8988T (cell line): ENCODE measurements at regions not wholly inside any gene's neighbourhood (a gene's known extent, or its start where the extent isn't known, plus 50 kb on each side); places are given as distances from the start of the nearest gene placed in this dataset.
"Not testable (repeated sequence)": the region's sequence is repeated elsewhere in the genome, so short reads cannot be mapped to it uniquely, and the experiment has no call there.

Source experiments
- DNase-seq: peaks from one replicate; pipeline ENCODE4 v3.0.0; 2011

DNA sequence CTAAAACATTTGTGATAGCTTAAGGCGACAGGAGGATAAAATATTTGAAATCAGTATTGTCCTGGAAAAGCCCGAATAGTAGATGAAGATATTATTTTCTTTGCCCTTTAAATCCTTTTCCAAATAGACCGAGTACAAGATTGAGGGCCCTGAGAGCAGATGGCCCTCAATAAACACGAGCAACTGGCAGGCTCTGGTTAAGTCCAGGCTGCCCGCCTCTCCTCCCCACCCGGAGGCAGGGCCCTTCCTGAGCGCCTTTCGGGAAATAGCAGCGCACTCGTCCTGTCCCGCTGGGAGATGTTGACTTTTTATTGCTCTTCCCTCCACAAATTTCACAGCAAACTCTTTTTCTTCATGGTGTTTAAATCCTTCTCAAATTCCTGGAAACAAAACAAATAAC lies 50.8 kb upstream of the MAX start:
- no peak for DNase-seq

DNA sequence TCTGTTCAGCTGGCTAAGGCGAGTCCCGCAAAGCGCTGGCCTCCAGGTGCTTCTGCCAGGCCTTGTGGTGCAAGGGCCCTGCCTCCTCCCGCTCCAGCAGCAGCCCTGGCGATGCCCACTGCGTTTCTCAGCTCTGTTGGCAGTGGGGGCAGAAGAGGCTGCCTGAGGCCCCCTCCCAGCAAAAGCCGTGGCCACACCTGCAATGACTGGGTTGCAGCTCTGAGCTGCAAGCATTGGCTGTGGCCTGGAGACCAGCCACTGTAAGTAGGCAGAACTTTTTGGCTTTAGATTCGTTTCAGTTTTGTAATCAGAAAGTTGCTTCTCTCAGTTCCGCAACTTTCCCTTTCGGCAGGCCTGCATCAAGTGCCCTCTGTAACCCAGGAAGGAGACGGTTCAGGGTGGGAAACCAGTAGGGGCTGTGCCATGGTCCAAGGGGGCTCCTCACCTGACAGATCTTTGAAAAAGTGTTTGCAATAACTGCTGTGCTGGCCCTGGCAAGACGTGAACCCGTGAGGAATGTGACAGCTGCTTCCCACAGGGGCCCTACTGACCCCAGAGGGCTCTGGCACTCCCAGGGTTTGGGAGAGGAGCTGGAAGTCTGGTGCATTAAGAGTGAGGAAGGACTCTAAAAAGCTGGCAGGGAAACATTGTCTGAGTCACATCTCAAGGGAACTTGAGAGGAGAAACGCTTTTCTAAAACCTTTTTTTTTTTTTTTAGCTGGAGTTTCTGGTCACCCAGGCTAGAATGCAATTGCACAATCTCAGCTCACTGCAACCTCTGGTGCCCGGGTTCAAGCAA lies 54.5 kb upstream of the MAX start:
- DNase-seq = no peak

DNA sequence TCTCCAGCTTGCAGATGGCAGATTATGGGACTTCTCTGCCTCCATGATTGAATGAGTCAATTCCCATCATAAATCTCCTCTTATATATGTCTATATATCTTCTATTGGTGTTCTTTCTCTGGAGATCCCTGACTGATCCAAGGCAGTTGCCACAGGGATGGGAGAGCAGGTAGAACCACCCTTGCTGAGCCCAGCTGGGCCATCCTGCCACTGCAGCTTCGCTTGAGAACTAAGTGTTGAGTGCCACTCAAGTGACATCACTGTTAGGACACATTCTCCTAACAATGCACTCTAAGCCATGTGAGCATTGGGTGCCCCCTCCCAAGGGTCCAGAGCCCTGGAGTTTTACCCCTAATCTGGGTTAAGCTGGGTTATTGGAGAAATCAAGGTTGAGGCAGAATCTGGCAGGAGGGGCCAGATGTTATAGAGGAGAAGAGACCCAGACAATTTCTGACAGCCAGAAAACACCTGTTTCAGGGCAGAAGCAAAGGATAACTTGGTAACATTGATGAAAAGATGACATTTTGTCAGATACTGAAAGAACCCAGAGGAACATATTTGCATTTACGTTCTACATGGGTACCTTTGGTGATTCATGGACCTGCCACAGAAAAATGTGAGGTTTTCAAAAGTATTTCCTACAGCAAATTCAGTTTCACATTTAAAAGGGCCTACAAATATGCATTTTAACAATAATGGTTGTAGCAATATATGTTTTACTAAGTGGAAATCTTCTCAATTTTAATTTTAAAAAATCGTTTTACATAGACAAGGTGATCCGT lies 57.2 kb upstream of the MAX start:
- no peak for DNase-seq

- DNase-seq = no peak
These were observed 57.8 kb upstream of the MAX start for GRCh38 chr14:65160091-65160490.

GRCh38 chr14:65162031-65162430 lies 59.7 kb upstream of the MAX start:
- no peak for DNase-seq

GRCh38 chr14:65164068-65164824 lies 61.9 kb upstream of the MAX start:
- DNase-seq = peak; percentile 31

DNA sequence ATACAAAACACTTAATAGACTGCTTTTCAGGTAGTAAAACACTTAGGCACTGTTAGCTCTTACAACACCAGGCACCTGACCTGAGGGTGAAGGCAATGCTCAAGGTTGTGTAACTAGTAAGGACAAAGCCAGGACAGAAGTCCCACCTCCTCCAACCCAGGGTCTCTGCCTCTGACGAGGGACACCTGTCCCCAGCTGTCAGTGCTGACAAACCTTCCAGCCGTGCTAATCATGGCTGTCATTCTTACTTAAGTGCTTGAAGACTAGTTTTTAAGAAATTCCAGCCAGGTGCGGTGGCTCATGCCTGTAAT lies 62.5 kb upstream of the MAX start:
- no peak for DNase-seq

GRCh38 chr14:65167072-65167645 lies 64.8 kb upstream of the MAX start:
- DNase-seq = no peak

DNA sequence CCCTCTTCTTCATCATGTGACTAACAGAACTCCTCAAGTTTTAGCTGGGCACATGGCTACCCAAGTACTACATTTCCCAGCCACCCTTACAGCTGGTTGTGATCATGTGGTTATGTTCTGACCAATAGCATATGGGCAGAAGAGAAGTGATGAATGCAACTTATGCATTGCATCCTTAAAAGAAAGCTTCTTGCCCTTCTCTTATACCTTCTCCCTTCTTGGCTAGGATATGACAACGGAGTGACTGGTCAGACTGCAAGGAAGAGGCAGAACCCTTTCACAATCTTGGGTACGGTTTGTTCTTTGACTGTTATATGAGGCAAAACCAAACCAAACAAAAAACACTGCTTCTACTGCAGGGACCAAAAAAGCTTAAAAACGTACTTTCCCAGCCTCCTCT lies 66.5 kb upstream of the MAX start:
- DNase-seq = no peak

DNA sequence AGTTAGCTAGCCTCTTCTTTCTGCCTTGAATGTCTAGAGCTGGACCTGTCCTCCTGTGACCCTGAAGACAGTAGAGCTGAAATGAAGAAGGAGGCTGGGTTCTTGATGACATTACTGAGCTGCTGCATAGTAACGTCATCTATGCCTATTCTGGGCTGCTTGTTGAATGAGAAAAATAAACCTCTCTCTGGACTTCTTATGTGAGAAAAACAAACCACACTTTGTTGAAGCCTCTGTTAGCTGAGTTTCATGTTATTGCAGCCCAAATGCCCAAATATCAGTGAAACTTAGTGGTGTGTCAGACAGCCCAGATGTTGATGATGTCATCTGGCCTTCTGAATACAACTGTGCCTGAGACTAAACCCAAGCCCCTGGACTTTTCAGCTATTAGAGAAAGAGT lies 67.0 kb upstream of the MAX start:
- DNase-seq = no peak

GRCh38 chr14:65170318-65170717 lies 68.0 kb upstream of the MAX start:
- no peak for DNase-seq

DNA sequence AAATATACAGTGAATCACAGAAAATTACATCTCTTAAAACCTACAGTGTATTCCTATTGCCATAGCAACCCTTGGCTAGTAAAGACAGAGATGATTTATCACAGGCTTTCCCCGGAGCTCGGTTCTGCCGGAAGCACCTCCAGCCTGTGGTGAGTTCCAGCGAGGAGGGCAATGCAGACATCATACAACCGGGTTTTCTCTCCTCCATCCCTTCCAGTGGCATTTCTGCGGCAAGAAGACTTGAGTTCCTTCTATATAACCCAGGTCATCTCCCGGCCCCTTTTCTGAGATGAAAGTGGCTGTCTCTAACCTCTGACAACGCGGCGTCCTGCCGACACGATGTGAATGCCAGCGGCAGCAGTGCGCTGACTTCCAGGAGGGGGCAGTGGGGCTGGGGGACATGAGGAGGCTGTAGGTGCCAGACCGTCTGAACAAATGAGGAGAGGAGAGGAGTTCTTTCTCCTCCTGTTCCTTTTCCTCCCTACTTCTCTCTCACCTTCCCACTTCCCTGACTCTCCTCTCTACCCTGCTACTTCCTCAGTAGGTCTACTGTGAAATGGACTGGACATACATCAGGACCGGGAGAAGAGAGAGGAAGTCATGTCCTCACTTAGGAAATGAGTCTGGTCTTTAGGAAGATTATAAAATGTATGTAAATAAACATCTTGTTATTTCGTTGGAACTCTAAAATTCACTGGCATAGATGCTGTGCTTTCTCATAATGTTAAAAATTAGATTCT lies 68.6 kb upstream of the MAX start:
- peak; percentile 23 for DNase-seq

DNA sequence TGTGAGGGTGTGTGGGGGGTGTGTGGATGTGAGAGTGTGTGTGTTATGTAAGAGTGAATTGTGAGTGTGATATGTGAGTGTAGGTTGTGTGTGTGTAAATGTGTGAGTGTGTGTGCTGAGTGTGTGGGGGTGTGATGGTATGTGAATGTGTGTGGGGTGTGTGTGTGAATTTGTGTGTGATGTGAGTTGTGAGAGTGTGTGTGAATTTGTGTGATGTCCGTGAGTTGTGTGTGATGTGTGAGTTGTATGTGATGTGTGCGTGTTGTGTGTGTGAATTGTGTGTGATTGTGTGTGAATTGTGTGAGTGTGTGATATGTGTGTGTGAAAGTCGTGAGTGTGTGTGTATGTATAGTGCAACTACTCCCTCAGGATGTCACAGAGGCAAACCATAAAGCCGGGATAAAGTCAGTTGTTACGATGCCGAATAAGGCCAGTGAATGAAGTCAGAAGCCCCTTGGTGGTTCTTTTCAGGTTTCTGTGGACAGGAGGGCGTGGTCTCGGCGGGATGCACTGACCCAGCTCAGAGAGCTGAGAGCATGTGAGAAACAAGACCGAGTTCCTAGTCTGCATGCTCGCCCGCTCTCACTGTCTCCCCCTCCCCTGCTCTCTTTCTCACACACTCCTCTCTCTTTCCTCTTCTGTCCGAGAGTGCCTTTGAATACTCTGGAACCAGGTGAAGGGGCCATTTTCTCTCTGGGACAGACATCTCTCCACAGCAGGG lies 71.8 kb upstream of the MAX start:
- no peak for DNase-seq

- DNase-seq = no peak
These were observed 72.5 kb upstream of the MAX start for GRCh38 chr14:65174783-65175182.

GRCh38 chr14:65177551-65177950 lies 75.2 kb upstream of the MAX start:
- DNase-seq = no peak

DNA sequence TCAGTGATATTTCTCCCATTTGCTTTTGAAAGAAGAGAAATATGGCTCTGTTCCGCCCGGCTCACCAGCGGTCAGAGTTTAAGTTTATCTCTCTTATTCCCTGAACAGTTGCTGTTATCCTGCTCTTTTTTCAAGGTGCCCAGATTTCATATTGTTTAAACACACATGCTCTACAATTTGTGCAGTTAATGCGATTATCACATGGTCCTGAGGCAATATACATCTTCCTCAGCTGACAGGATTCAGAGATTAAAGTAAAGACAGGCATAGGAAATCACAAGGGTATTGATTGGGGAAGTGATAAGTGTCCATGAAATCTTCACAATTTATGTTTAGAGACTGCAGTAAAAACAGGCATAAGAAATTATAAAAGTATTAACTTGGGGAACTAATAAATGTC lies 76.9 kb upstream of the MAX start:
- not testable (repeated sequence) for DNase-seq

DNA sequence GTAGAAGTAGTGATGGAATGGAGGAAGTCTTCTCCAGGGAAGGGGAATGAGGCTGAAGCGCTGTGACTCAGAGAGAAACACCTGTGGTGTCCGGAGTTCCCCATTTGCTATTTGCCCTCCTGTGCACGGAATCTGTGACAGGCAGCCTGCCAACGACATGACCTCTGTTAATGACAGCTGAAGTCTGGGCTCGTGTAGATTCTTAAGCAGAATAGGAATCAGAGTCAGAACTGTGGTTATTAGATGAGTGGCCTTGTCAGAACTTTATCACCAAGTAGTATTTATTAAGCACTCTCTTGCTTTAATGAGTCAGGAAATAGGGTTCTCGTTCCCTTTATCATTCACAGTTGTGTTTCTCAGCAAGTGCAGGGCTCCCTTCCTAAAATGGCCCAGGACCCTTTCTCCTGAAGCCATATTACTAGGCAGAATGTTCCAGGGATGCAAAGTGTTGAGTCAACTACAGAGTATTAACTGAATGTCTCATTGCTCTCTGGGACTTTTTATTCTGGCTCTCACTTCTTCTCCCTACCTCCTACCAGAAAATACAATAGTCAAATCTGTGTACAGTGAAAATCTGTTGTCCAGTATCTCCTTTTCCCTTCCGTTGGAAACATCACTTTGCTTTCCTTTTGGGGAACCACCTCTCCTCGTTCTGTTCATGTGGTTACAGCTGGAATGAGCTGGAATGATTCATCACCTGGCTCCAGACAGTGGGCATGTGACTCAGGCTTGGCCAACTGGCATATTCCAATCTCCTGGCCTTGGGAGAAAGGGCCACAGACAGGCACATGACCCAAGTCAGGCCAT lies 77.8 kb upstream of the MAX start:
- DNase-seq = no peak

DNA sequence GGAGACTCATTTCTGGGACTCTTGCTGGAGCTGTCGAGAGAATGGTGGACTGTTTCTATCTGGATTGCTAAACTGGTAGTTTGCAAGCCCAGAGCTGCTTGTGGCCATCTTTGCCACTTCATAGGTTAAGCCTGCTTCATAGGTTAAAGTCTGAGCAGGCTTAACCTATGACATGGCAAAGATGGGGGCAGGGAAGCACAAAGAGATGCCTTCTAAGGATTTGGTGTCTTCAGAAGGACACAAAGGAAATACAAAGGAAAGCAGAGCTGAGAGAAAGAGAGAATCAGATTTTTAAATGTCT lies 78.4 kb upstream of the MAX start:
- DNase-seq = no peak

- DNase-seq = no peak
These were observed 81.9 kb upstream of the MAX start for GRCh38 chr14:65184032-65184764.

GRCh38 chr14:65185829-65186228 lies 83.5 kb upstream of the MAX start:
- no peak for DNase-seq

GRCh38 chr14:65186951-65187350 lies 84.6 kb upstream of the MAX start:
- DNase-seq = no peak
